ENCODE measurements at regions not wholly inside any gene's neighbourhood (a gene's known extent, or its start where the extent isn't known, plus 50 kb on each side); places are given as distances from the start of the nearest gene placed in this dataset.

DNA sequence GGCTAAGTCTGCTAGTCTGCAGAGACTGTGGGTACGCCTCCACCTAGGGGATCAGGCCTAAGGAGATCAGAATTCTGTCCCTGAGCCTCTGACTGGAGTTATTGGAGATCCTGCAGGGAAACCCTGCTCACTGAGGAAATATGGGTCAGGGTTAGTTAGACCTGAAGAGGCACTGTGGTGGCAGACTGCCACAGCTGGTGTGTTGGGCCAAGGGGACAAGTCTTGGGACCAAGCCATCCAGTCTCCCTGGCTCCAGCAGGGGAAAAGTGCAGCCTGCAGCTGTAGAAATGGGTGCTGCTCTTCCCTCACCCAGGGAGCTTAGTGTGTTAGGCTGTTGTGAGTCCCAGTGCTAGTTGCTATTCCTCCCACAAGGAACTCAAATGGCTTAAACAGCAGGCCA lies 334.8 kb upstream of the LARGE1 start:
- TF ChIP-seq, protein P1, sequence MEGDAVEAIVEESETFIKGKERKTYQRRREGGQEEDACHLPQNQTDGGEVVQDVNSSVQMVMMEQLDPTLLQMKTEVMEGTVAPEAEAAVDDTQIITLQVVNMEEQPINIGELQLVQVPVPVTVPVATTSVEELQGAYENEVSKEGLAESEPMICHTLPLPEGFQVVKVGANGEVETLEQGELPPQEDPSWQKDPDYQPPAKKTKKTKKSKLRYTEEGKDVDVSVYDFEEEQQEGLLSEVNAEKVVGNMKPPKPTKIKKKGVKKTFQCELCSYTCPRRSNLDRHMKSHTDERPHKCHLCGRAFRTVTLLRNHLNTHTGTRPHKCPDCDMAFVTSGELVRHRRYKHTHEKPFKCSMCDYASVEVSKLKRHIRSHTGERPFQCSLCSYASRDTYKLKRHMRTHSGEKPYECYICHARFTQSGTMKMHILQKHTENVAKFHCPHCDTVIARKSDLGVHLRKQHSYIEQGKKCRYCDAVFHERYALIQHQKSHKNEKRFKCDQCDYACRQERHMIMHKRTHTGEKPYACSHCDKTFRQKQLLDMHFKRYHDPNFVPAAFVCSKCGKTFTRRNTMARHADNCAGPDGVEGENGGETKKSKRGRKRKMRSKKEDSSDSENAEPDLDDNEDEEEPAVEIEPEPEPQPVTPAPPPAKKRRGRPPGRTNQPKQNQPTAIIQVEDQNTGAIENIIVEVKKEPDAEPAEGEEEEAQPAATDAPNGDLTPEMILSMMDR (IDR thresholded peaks at IDR 0.05) = no peak
- no peak for DNase-seq (ENCODE audit: low spot score)
- Histone ChIP-seq H3K27ac (no peak overlapping the region), H3K4me3 (no peak overlapping the region)

GRCh38 chr22:34278121-34278520 lies 357.8 kb upstream of the LARGE1 start:
- TF ChIP-seq, protein P1 (IDR thresholded peaks at IDR 0.05) = no peak
- no peak overlapping the region for H3K27ac ChIP-seq
- no peak for DNase-seq (ENCODE audit: low spot score)
- H3K4me3 ChIP-seq = no peak overlapping the region

DNA sequence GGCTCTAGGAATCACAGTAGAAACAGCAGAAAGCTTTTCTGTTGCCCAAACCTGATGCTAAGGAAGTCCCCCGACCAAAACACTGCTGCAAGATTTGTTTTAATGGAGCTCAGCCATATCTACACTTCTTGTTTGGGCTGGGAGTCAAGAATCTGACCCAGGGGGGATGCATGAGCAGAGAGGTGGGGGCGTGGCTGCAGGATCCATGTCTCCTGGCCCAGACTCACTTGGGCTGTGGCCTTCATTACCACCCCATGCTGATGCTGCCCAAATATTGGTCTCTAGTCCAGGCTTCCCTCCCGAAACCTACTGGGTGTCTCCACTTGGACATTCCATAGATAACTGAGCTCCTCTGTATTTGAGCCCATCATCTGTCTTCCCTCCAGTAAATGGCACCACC lies 361.5 kb upstream of the LARGE1 start:
- no peak overlapping the region for H3K27ac ChIP-seq
- no peak for DNase-seq (ENCODE audit: low spot score)
- no peak overlapping the region for H3K4me3 ChIP-seq
- TF ChIP-seq, protein P1 (IDR thresholded peaks at IDR 0.05) = no peak

DNA sequence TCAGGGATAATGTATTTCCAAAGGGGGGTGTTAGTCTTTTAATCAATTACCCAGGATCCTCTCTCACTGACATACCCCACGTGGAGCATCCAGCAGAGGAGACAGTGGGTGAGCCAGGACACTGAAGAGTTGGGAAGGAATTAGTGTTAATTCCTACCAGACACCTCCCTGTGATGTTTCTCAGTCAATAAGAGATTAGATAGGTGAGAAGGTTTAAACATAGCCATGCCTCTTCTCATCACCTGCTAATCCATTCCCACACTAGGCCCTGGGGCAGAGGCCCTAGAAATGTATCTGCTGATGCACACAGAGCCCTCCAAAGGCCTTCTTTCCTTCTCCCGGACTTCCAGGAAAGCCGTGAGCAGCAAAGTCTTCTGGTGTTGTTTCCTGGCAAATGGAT lies 363.6 kb upstream of the LARGE1 start:
- no peak for DNase-seq (ENCODE audit: low spot score)
- no peak overlapping the region for H3K4me3 ChIP-seq
- H3K27ac ChIP-seq = no peak overlapping the region
- TF ChIP-seq, protein P1 (IDR thresholded peaks at IDR 0.05) = no peak

DNA sequence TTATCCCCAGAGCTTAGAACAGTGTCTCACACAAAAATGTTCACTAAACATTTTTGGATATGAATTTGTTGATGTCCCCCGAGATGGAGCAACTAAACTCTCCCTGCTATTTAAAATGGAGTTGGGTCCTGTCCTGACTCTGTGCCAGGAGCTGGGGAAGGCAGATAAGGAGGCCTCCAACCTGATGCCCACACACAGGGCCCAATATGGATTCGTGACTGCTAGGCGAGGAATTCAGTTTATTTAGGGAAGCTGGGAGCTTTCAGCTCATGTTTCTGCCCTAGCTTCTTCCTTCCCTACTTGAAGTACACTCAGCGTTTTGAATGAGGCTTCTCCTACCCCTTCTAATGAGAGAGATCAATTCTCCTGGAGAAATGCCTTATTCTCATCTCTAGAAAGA lies 373.0 kb upstream of the LARGE1 start:
- TF ChIP-seq, protein P1 (IDR thresholded peaks at IDR 0.05) = no peak
- H3K4me3 ChIP-seq = no peak overlapping the region
- no peak for DNase-seq (ENCODE audit: low spot score)
- no peak overlapping the region for H3K27ac ChIP-seq

DNA sequence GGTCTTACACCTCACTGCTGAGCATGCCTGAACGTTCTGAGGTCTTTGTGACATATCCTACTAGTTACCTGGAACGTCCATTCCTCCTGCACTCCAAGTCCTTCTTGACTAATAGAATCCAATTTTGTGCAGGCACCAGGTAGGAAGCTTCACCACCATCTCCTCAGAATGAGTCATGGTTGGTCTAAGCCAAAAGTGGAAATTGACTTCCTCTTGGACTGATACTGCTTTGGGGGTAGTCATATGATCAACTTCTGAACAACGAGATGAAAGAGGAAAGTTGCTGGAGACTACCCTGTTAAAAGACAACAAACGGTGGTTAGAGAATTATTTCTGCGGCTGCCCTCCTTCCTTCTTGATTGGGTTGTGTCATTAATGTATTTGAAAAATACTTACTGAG lies 374.2 kb upstream of the LARGE1 start:
- no peak overlapping the region for H3K27ac ChIP-seq
- no peak for DNase-seq (ENCODE audit: low spot score)
- H3K4me3 ChIP-seq = no peak overlapping the region
- TF ChIP-seq, protein P1 (IDR thresholded peaks at IDR 0.05) = no peak

GRCh38 chr22:34294986-34295385 lies 374.7 kb upstream of the LARGE1 start:
- TF ChIP-seq, protein P1 (IDR thresholded peaks at IDR 0.05) = no peak
- Histone ChIP-seq H3K27ac (no peak overlapping the region), H3K4me3 (no peak overlapping the region)
- DNase-seq (ENCODE audit: low spot score) = no peak
